ENCODE measurements at regions not wholly inside any gene's neighbourhood (a gene's known extent, or its start where the extent isn't known, plus 50 kb on each side); places are given as distances from the start of the nearest gene placed in this dataset.

DNA sequence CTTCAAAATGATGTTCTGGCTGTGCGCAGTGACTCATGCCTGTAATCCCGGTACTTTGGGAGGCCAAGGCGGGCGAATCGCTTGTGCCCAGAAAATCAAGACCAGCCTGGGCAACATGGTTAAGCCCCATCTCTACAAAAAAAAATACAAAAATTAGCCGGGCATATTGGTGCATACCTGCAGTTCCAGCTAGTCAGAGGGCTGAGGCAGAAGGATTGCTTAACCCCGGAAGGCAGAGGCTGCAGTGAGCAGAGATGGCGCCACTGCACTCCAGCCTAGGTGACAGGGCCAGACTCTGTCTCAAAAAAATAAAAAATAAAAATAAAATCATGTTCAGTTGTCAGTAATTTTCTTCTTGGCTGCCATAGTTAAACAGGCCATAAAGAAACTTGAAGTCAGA lies 245.9 kb upstream of the USP15 start:
- no peak overlapping the region for H3K4me3 ChIP-seq
- no peaks in the 10 kb centered on the region for H3K9me3 ChIP-seq
- DNase-seq (no peak), ATAC-seq (no peak)
- H3K27me3 ChIP-seq, result no peaks in the 10 kb centered on the region
- no peaks in the 10 kb centered on the region for H3K36me3 ChIP-seq
- intact Hi-C loops (cut with DNase I), result no loop called here
- H3K27ac ChIP-seq, result no peak overlapping the region
- no peaks in the 10 kb centered on the region for H3K4me1 ChIP-seq
- WGBS (ENCODE audit: insufficient coverage, low coverage, low lambda C conversion rate, missing lambda C conversion rate), result 89% methylated on average over 8 of the region's 8 CpGs
- TF ChIP-seq POLR2A (IDR thresholded peaks at IDR 0.05), result no peak
- TF ChIP-seq, protein P1, sequence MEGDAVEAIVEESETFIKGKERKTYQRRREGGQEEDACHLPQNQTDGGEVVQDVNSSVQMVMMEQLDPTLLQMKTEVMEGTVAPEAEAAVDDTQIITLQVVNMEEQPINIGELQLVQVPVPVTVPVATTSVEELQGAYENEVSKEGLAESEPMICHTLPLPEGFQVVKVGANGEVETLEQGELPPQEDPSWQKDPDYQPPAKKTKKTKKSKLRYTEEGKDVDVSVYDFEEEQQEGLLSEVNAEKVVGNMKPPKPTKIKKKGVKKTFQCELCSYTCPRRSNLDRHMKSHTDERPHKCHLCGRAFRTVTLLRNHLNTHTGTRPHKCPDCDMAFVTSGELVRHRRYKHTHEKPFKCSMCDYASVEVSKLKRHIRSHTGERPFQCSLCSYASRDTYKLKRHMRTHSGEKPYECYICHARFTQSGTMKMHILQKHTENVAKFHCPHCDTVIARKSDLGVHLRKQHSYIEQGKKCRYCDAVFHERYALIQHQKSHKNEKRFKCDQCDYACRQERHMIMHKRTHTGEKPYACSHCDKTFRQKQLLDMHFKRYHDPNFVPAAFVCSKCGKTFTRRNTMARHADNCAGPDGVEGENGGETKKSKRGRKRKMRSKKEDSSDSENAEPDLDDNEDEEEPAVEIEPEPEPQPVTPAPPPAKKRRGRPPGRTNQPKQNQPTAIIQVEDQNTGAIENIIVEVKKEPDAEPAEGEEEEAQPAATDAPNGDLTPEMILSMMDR (IDR thresholded peaks at IDR 0.05), result no peak

DNA sequence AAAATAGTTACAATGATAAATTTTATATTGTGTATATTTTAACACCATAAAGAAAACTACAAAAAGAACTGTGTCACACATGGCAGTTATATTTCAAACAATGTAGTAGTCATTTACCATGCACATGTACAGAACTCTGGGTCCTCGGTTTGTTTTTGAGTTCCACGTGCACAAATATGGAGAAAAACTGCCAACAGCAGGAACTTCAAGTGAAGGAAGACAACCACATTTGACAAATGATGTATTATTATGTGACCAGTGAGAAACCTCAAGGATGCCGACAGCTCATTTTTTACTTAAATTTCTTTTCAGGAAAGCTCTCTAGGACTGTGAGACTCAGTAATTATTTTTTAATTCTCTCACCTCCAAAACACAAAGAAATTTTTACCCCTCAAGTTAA lies 244.2 kb upstream of the USP15 start:
- no peaks in the 10 kb centered on the region for H3K36me3 ChIP-seq
- no peaks in the 10 kb centered on the region for H3K4me1 ChIP-seq
- DNase-seq (no peak), ATAC-seq (no peak)
- no peaks in the 10 kb centered on the region for H3K9me3 ChIP-seq
- WGBS (ENCODE audit: insufficient coverage, low coverage, low lambda C conversion rate, missing lambda C conversion rate), result 47% methylated on average over 3 of the region's 3 CpGs
- no peaks in the 10 kb centered on the region for H3K27me3 ChIP-seq
- H3K4me3 ChIP-seq, result no peak overlapping the region
- TF ChIP-seq, protein P1 (IDR thresholded peaks at IDR 0.05), result no peak
- TF ChIP-seq POLR2A (IDR thresholded peaks at IDR 0.05), result no peak
- intact Hi-C loops (cut with DNase I), result no loop called here
- no peak overlapping the region for H3K27ac ChIP-seq

DNA sequence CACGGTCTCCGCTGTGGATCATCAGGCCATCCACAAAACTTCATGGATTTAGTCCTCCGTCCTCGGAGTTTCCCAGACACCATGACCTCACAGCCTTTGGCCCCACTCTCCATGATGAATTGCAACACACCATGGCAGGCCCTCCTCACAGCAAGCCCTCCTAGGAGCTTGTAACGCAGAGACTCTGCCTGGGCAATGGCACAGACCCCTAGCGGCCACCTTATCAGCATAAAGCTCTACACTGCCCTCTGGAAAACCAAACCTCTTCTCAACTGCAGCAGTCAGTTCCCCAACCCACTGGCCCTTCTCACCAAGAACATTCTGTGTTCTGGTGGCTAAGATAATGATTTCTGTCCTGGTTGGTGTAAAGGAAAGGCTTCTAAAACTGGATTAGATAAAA lies 238.4 kb upstream of the USP15 start:
- WGBS (ENCODE audit: insufficient coverage, low coverage, low lambda C conversion rate, missing lambda C conversion rate), result 82% methylated on average over 3 of the region's 6 CpGs
- no peak overlapping the region for H3K4me3 ChIP-seq
- H3K9me3 ChIP-seq, result no peaks in the 10 kb centered on the region
- TF ChIP-seq, protein P1 (IDR thresholded peaks at IDR 0.05), result no peak
- TF ChIP-seq POLR2A (IDR thresholded peaks at IDR 0.05), result no peak
- no peaks in the 10 kb centered on the region for H3K36me3 ChIP-seq
- no peaks in the 10 kb centered on the region for H3K4me1 ChIP-seq
- no peaks in the 10 kb centered on the region for H3K27me3 ChIP-seq
- ATAC-seq (no peak), DNase-seq (no peak)
- H3K27ac ChIP-seq, result no peak overlapping the region
- intact Hi-C loops (cut with DNase I), result no loop called here

DNA sequence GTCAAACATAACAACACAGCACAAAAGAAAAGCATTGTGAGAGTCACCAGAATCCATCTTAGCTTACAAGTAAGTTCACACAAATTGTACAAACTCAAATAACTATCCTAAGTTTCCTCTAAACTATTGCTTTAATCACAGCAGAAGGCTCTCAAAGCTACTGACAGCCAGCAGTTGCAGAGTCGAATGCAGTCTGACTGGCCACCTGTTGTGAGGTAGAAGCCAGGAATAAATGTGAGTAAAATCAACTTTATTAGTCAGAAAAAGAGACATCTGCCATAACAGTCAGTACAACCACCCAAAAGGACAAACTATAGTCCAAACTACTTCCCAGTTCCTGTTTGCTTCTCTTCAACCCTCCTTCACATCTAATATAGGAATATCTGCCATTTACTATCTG lies 231.7 kb upstream of the USP15 start:
- DNase-seq (no peak), ATAC-seq (no peak)
- no peaks in the 10 kb centered on the region for H3K9me3 ChIP-seq
- intact Hi-C loops (cut with DNase I), result no loop called here
- no peak overlapping the region for H3K4me3 ChIP-seq
- WGBS (ENCODE audit: insufficient coverage, low coverage, low lambda C conversion rate, missing lambda C conversion rate), result 31% methylated on average over 1 of the region's 1 CpG
- H3K36me3 ChIP-seq, result no peaks in the 10 kb centered on the region
- no peak overlapping the region for H3K27ac ChIP-seq
- no peaks in the 10 kb centered on the region for H3K27me3 ChIP-seq
- H3K4me1 ChIP-seq, result no peaks in the 10 kb centered on the region
- TF ChIP-seq, protein P1 (IDR thresholded peaks at IDR 0.05), result no peak
- no peak for TF ChIP-seq POLR2A (IDR thresholded peaks at IDR 0.05)

DNA sequence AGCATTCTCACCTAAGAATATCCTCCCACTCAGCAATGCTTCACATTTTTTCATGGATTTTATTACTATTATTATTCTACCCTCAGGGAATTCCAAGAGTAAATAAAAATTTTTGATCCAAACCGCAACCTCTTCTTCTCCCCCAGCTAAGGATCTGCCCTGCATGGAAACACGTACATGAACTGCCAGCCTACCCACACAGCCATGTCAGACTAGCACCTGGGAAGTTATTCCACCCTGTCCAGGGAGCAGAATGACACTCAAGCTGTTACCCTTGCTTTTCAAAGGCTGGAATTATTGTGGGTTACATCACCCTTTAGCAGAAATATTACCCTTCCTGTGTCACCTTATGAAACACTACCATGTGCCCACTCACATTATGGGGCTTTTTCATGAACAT lies 227.3 kb upstream of the USP15 start:
- H3K27me3 ChIP-seq, result no peaks in the 10 kb centered on the region
- H3K27ac ChIP-seq, result no peak overlapping the region
- ATAC-seq, result no peak
- no peaks in the 10 kb centered on the region for H3K9me3 ChIP-seq
- no peaks in the 10 kb centered on the region for H3K4me1 ChIP-seq
- H3K36me3 ChIP-seq, result no peaks in the 10 kb centered on the region
- 67% methylated on average over 2 of the region's 2 CpGs for WGBS (ENCODE audit: insufficient coverage, low coverage, low lambda C conversion rate, missing lambda C conversion rate)
- TF ChIP-seq, protein P1 (IDR thresholded peaks at IDR 0.05), result no peak
- no peak for TF ChIP-seq POLR2A (IDR thresholded peaks at IDR 0.05)
- H3K4me3 ChIP-seq, result no peak overlapping the region
- intact Hi-C loops (cut with DNase I), result no loop called here
- no peak for DNase-seq

Measured in right lobe of liver (tissue), 6 donors.